ENCODE measurements at regions not wholly inside any gene's neighbourhood (a gene's known extent, or its start where the extent isn't known, plus 50 kb on each side); places are given as distances from the start of the nearest gene placed in this dataset.

DNA sequence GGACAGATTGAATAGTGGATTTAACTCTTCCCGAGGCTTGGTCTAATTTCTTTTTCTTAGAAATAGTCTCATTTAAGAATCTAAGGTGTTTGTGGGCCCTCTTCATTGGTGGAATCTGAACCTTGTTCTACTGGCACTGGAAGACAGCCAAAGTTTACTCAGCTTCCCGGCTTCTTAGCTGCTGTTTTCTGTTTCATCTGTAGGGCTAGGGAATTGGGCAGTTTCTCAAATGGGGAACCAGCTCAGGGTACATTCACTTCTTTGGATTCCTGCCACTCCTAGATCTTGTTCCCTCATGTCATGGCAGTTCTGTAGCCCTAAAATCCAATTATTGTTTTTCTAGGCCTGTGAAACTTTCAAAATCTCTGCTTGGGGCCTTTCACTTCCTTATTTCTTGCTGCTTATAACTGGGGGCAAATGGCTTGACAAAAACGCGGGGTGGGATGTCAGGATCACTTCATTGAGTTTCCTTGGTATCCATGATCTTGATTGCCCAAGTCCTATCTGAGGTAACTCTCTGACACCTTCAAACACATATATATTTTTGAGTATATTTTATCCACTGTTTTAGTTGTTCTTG is 985.0 kb downstream of the C4orf33 start:
- DNase-seq (ENCODE audit: low read depth): no peak
- H3K4me3 ChIP-seq (ENCODE audit: low read depth, low read length): no peak overlapping the region
- TF ChIP-seq, protein P1, sequence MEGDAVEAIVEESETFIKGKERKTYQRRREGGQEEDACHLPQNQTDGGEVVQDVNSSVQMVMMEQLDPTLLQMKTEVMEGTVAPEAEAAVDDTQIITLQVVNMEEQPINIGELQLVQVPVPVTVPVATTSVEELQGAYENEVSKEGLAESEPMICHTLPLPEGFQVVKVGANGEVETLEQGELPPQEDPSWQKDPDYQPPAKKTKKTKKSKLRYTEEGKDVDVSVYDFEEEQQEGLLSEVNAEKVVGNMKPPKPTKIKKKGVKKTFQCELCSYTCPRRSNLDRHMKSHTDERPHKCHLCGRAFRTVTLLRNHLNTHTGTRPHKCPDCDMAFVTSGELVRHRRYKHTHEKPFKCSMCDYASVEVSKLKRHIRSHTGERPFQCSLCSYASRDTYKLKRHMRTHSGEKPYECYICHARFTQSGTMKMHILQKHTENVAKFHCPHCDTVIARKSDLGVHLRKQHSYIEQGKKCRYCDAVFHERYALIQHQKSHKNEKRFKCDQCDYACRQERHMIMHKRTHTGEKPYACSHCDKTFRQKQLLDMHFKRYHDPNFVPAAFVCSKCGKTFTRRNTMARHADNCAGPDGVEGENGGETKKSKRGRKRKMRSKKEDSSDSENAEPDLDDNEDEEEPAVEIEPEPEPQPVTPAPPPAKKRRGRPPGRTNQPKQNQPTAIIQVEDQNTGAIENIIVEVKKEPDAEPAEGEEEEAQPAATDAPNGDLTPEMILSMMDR (conservative IDR thresholded peaks at IDR 0.05; ENCODE audit: low read depth, low read length): no peak

DNA sequence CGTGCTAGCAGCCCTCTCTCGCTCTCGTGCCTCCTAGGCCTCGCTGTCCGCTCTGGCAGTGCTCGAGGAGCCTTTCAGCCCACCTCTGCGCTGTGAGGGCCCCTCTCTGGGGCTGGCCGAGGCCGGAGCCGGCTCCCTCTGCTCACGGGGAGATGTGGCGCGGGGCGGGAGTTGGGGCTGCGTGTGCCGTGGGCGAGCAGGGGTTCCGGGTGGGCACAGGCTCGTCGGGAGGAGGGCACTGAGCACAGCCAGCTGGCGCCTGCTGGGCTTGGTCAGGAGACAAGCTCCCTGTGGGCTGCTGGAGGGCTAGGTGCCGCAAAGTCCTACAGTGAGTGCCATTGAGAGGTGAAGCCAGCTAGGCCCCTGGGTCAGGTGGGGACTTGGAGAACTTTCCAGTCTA is 994.5 kb downstream of the C4orf33 start:
- TF ChIP-seq, protein P1 (conservative IDR thresholded peaks at IDR 0.05; ENCODE audit: low read depth, low read length): no peak
- no peak overlapping the region for H3K4me3 ChIP-seq (ENCODE audit: low read depth, low read length)
- no peak for DNase-seq (ENCODE audit: low read depth)

DNA sequence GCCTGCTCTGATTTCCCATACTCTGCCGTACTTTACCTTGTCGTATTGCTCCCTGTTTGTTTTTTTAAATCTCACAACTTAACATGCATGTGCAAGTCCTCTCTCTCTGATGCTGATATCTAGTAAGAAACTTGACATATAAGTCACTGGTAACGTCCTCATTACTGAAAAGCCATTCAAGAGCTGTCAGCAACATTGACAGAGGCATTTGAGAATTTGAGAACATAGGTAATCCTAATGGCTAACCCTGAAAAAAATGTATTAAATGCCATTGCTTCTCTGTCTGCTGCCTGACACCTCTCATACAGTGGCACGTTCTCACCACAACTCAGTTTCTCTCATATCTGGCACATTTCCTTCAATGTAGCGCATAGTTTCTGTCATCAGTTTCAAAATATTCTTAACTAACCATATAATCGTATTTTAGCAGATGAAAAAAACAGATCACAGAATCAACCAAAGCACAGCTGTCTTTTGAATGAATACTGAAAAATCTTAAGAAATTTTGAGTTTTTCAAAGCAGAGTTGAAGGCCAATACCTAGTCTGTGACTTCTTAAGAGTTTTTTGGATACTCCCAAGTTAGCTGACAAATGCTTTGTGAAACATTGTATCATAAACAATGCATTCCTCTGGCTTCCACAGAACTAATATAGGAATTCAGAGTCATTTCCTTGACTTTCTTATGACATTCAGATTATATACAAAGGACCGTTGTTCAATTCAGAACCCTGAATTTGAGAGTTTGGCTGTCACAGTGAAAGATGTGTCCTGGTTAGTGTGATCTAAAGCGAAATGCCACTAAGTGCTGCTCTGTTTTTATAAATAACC is 996.4 kb downstream of the C4orf33 start:
- TF ChIP-seq, protein P1 (conservative IDR thresholded peaks at IDR 0.05; ENCODE audit: low read depth, low read length): no peak
- DNase-seq (ENCODE audit: low read depth): no peak
- H3K4me3 ChIP-seq (ENCODE audit: low read depth, low read length): no peak overlapping the region

DNA sequence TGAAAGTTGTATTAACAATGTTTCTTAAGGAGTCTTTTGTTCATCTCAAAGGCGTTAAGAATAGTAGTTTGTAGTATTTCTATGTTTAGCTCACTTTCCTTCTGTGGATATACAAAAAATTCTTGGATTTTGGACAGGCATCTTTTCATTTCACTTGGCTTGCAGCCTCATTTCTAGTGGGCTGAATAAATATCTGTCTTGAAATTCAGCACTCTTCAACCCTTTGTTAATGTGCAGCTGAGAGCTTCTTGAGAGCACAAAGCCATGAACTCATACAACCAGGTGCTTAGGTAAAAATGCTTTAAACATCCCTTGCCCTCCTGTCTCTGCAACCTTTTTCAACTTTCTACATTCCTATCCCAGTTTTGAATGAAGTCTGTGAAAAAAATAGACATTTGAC is 1003.2 kb downstream of the C4orf33 start:
- TF ChIP-seq, protein P1 (conservative IDR thresholded peaks at IDR 0.05; ENCODE audit: low read depth, low read length): no peak
- DNase-seq (ENCODE audit: low read depth): no peak
- H3K4me3 ChIP-seq (ENCODE audit: low read depth, low read length): no peak overlapping the region

DNA sequence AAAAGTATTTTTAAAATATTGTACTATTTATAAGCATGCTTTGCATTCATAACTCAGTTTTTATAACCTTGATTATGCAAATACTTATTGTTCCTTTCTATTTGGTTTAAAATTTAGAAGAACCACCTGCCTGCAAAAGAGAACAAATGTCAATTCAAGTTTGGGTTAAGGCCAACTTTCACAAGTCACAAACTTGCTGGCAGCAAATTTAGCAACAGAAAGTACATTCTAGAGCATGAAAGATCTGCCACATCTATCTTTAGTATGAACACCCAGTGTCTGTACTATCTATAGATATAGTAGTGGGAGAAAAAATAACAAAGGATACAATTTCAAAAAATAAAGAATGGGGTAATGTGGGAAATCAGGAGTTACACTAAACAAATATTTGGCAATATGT is 1014.2 kb downstream of the C4orf33 start:
- no peak for DNase-seq (ENCODE audit: low read depth)
- no peak overlapping the region for H3K4me3 ChIP-seq (ENCODE audit: low read depth, low read length)
- TF ChIP-seq, protein P1 (conservative IDR thresholded peaks at IDR 0.05; ENCODE audit: low read depth, low read length): no peak

DNA sequence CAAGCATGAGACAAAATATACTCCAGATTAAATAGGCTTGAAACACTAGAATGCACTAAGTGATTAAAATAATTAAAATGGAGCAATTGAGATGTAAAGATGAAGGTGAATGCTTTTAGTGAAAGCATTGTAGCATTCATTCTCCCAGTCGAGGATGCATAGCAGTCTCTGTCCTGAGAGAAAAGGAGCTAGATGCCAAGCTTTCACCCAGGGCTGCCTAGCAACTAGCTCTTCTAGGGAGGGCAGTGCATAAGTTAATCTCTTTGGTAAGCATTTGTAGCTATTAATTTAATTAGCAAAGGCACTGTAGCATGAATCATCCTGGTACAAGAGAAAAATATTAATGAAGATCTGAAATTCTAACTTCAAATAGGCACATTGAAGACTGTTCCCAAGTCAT is 1014.8 kb downstream of the C4orf33 start:
- DNase-seq (ENCODE audit: low read depth): no peak
- TF ChIP-seq, protein P1 (conservative IDR thresholded peaks at IDR 0.05; ENCODE audit: low read depth, low read length): no peak
- H3K4me3 ChIP-seq (ENCODE audit: low read depth, low read length): no peak overlapping the region

DNA sequence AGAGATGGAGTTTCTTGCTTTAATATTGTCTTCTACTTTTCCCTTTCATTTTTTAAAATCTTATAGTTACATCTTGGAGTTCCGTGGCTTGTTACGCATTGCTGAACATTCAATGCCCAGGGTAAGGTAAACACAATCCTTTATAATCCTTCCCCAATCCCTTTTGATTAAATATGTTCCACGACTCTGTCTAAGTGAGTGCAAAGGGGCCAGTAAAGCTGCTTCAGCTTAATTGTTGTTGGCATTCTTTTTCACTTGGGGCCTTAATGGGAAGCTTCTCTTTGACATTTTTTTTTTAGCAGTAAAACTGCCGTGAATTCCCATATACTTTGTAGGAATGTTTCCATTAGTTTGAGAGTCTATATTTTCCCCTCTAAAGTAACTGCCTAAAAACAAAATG is 1028.1 kb downstream of the C4orf33 start:
- no peak overlapping the region for H3K4me3 ChIP-seq (ENCODE audit: low read depth, low read length)
- DNase-seq (ENCODE audit: low read depth): no peak
- TF ChIP-seq, protein P1 (conservative IDR thresholded peaks at IDR 0.05; ENCODE audit: low read depth, low read length): no peak

All from choroid plexus epithelial cell (primary cell).